ENCODE measurements at regions not wholly inside any gene's neighbourhood (a gene's known extent, or its start where the extent isn't known, plus 50 kb on each side); places are given as distances from the start of the nearest gene placed in this dataset.

DNA sequence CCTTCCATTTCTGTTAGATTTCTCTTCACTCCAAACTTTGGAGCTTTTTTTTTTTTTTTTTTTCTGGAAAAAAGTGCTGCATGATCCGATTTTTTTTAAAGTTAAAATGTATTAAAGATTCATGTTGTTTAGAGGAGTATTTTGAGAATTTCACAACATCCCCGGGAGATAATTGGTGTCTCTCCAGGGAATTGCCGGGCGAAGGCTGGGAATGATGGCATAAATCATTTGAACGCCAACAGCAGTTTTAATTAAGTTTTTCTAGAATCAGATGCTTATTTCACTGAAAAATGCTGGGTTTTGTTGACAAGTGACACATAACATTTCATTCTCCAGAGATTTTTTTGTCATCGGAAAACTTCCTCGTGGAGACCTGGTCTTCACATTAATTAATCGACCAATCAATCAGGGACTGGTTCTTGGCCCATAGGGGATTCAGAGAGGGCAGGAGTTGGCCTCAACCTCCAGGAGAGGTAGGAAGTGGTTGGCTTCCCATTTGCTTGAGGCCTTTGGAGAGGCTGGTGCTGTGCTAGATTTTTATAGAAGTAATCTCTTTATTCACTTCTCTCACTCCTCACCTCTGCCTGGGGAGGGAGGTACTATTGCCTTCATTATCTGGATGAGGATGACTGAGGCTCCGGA is 439.4 kb downstream of the TYW1 start (continued):
- no peak for TF ChIP-seq CHD7 (IDR thresholded peaks at IDR 0.05; ENCODE audit: insufficient replicate concordance, low read length)
- TF ChIP-seq SP2 (IDR thresholded peaks at IDR 0.05; ENCODE audit: low read length): no peak
- no peak for TF ChIP-seq RAD21 (IDR thresholded peaks at IDR 0.05 in 1 of 2, conservative IDR thresholded peaks at IDR 0.05 in 1 of 2; ENCODE audit: low read depth in 2 of 2, low read length in 2 of 2)
- no peak for TF ChIP-seq TEAD4 (IDR thresholded peaks at IDR 0.05; ENCODE audit: low read depth, low read length)
- no peak for TF ChIP-seq CBX5 (IDR thresholded peaks at IDR 0.05; ENCODE audit: low read depth, low read length)
- TF ChIP-seq SIX5 (IDR thresholded peaks at IDR 0.05; ENCODE audit: low read depth, low read length): no peak
- TF ChIP-seq RXRA (IDR thresholded peaks at IDR 0.05; ENCODE audit: insufficient read depth, low read depth, low read length): no peak
- no peak for TF ChIP-seq POLR2A (IDR thresholded peaks at IDR 0.05; ENCODE audit: control extremely low read depth in 1 of 2, low read depth in 2 of 2, low read length in 2 of 2)

All from H1 (cell line).